ENCODE measurements at regions not wholly inside any gene's neighbourhood (a gene's known extent, or its start where the extent isn't known, plus 50 kb on each side); places are given as distances from the start of the nearest gene placed in this dataset.

GRCh38 chr13:63636316-63636993 is 2220.8 kb upstream of the PCDH20 start:
- DNase-seq: no peak
- Histone ChIP-seq H3K27me3 (ENCODE audit: low read depth) (no peaks in the 10 kb centered on the region), H3K4me1 (no peaks in the 10 kb centered on the region), H3K4me3 (peak overlapping the region; percentile 17), H3K9me3 (no peaks in the 10 kb centered on the region), H3K36me3 (no peaks in the 10 kb centered on the region), H3K27ac (no peak overlapping the region)
- TF ChIP-seq, protein P1, sequence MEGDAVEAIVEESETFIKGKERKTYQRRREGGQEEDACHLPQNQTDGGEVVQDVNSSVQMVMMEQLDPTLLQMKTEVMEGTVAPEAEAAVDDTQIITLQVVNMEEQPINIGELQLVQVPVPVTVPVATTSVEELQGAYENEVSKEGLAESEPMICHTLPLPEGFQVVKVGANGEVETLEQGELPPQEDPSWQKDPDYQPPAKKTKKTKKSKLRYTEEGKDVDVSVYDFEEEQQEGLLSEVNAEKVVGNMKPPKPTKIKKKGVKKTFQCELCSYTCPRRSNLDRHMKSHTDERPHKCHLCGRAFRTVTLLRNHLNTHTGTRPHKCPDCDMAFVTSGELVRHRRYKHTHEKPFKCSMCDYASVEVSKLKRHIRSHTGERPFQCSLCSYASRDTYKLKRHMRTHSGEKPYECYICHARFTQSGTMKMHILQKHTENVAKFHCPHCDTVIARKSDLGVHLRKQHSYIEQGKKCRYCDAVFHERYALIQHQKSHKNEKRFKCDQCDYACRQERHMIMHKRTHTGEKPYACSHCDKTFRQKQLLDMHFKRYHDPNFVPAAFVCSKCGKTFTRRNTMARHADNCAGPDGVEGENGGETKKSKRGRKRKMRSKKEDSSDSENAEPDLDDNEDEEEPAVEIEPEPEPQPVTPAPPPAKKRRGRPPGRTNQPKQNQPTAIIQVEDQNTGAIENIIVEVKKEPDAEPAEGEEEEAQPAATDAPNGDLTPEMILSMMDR (IDR thresholded peaks at IDR 0.05): no peak
- ATAC-seq: no peak
- intact Hi-C loops (cut with DNase I): no loop called here

GRCh38 chr13:63632321-63632720 is 2216.7 kb upstream of the PCDH20 start:
- no peak for ATAC-seq
- intact Hi-C loops (cut with DNase I): no loop called here
- DNase-seq: no peak
- TF ChIP-seq, protein P1 (IDR thresholded peaks at IDR 0.05): no peak
- Histone ChIP-seq H3K9me3 (no peaks in the 10 kb centered on the region), H3K4me3 (no peak overlapping the region), H3K36me3 (no peaks in the 10 kb centered on the region), H3K27ac (no peak overlapping the region), H3K27me3 (ENCODE audit: low read depth) (no peaks in the 10 kb centered on the region), H3K4me1 (no peaks in the 10 kb centered on the region)

GRCh38 chr13:63631006-63631405 is 2215.4 kb upstream of the PCDH20 start:
- intact Hi-C loops (cut with DNase I): no loop called here
- ATAC-seq: no peak
- Histone ChIP-seq H3K4me1 (no peaks in the 10 kb centered on the region), H3K27ac (no peak overlapping the region), H3K27me3 (ENCODE audit: low read depth) (no peaks in the 10 kb centered on the region), H3K4me3 (no peak overlapping the region), H3K9me3 (no peaks in the 10 kb centered on the region), H3K36me3 (no peaks in the 10 kb centered on the region)
- DNase-seq: no peak
- TF ChIP-seq, protein P1 (IDR thresholded peaks at IDR 0.05): no peak

GRCh38 chr13:63629591-63629990 is 2213.9 kb upstream of the PCDH20 start:
- DNase-seq: no peak
- Histone ChIP-seq H3K27me3 (ENCODE audit: low read depth) (no peaks in the 10 kb centered on the region), H3K36me3 (no peaks in the 10 kb centered on the region), H3K9me3 (no peaks in the 10 kb centered on the region), H3K27ac (no peak overlapping the region), H3K4me3 (no peak overlapping the region), H3K4me1 (no peaks in the 10 kb centered on the region)
- intact Hi-C loops (cut with DNase I): no loop called here
- no peak for ATAC-seq
- TF ChIP-seq, protein P1 (IDR thresholded peaks at IDR 0.05): no peak

DNA sequence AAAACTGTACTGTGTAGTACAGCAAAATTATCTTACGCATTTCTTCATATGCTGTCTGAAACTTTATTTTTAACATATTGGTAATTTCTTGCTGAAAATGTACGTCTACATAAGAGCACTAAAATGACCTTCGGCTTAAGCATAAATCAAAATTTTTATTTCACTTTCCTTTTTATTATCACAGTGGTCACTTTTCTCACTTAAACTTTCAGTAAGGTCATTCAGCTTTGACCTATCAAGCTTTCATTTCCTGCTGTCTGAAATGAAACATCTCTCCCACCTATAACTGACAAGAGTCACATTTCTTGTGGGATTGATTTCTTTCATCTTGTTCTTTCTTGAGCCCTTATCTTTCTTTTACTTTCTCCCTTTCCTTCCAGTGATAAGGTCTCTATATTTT is 2212.7 kb upstream of the PCDH20 start:
- Histone ChIP-seq H3K36me3 (no peaks in the 10 kb centered on the region), H3K27me3 (ENCODE audit: low read depth) (no peaks in the 10 kb centered on the region), H3K4me3 (no peak overlapping the region), H3K27ac (no peak overlapping the region), H3K9me3 (no peaks in the 10 kb centered on the region), H3K4me1 (no peaks in the 10 kb centered on the region)
- DNase-seq (no peak), ATAC-seq (no peak)
- intact Hi-C loops (cut with DNase I): no loop called here
- TF ChIP-seq, protein P1 (IDR thresholded peaks at IDR 0.05): no peak

Data from lower lobe of right lung (tissue), 2 donors.